Stimulated activated CD8-positive, alpha-beta memory T cell treated with anti-CD3 and anti-CD28 coated beads, Interleukin-15, amount 100 ng/mL, for 1 hour (primary cell): ENCODE measurements at regions not wholly inside any gene's neighbourhood (a gene's known extent, or its start where the extent isn't known, plus 50 kb on each side); places are given as distances from the start of the nearest gene placed in this dataset.
"Not testable (repeated sequence)": the region's sequence is repeated elsewhere in the genome, so short reads cannot be mapped to it uniquely, and the experiment has no call there.

Experiments
- DNase-seq: peaks from one replicate; pipeline ENCODE4 v3.0.0-alpha.2; 2020; ENCODE audit warnings: low read depth

DNA sequence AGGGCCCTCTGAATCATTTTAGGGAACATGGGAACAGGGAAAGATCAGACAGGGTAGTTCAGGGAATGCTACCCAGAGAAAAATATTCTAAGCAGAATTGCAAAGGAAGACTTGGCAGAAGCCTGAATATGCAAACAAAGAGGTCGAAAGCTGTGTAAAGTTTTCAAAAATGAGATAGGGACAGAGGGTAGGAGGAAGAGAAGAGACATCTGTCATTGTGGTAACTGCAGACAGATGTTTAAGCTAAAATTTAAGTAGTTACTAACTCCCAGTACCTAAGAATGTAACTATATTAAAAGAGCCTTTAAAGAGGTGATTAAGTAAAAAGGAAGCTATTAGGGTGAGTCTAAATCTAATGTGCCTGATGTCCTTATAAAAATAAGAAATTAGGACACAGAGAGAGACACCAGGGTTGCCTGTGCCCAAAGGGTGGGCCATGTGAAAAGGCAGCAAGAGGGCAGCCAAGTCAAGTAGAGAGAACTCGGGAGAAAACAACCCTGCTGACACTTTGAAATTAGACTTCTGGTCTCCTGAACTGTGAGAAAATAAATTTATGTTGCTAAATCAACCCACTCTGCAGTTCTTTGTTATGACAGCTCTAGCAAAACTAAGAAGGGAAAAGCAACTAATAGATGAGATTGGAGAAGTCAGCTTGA, 1647.4 kb upstream of the C9orf72 start:
- DNase-seq, result no peak

DNA sequence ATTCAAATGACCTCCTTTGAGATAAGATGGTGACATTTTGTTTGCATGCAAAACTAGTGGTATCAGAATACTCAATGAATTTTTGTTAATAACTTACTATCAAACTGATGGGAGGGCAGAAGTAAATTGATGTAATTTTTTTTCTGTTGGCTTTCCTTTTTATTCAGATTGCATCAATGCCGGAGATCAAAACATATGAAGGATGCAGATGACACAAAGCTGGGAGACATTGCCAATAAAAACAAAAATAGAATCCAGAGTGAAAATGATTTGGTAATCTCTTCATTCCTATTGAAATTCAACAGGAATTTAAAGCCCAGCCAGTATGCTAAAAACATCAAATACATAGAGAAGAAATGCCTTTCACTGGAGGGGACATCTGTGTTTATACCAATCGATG, 1655.3 kb upstream of the C9orf72 start:
- DNase-seq, result no peak

DNA sequence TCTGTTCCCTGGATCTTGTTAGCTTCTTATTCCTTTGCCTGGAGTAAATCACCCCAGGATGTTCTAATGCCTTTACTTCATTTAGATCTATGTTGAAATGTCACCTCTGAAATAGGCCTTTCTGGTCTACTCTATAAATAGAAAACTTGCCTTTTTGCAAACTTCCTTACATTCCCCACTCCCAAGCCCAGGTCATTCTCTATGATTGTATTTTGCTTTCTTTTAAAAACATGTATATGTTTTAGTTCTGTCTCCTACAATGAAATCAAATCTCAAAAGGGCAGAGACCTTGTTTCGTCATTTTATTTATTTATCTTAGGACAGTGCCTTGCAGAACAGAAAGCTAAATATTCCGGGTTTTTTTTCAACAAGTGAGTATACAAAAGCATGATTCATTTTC, 1657.7 kb upstream of the C9orf72 start:
- DNase-seq, result no peak

DNA sequence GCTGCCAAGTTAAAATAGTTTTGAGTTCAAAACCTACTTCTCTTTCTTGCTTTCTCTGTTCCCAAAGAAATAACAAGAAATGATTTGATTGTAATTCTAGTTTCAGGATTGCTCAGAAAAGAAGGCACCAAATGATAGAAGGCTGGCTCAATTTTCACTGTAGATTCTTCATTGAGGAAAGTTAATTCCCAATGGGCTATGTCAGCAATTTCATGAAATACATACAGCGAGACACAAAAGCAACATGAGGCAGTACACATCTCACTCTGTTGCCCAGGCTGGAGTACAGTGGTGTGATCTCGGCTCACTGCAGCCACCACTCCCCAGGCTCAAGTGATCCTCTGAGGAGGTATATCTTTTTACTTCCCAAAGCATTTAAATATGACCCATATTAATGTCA, 1659.9 kb upstream of the C9orf72 start:
- no peak for DNase-seq

- DNase-seq, result no peak
Measured at GRCh38 chr9:29241320-29241719, 1668.0 kb upstream of the C9orf72 start.

DNA sequence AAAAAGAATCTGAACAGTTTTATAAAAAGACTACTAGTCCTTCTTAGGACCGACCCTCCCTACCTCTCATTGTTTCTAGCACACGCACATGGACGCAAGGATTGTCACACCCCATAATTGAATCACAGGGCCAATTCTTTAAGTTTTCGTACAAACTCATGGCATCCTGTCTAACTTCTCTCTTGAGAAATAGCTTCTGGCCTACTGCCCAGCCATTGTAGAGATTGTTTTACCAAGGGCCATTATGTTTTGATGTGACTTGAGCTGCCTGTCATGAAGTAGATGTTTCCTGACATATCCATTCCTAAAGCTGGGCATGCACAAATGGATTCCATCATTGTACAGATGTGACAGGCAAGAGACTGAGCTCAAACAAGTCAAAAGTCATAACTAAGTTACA, 1672.1 kb upstream of the C9orf72 start:
- DNase-seq, result no peak

GRCh38 chr9:29270400-29270799, 1697.1 kb upstream of the C9orf72 start:
- not testable (repeated sequence) for DNase-seq

GRCh38 chr9:29282121-29282520, 1708.8 kb upstream of the C9orf72 start:
- no peak for DNase-seq

- no peak for DNase-seq
Measured at GRCh38 chr9:29285818-29286217, 1712.5 kb upstream of the C9orf72 start.

GRCh38 chr9:29289365-29289764, 1716.1 kb upstream of the C9orf72 start:
- no peak for DNase-seq

DNA sequence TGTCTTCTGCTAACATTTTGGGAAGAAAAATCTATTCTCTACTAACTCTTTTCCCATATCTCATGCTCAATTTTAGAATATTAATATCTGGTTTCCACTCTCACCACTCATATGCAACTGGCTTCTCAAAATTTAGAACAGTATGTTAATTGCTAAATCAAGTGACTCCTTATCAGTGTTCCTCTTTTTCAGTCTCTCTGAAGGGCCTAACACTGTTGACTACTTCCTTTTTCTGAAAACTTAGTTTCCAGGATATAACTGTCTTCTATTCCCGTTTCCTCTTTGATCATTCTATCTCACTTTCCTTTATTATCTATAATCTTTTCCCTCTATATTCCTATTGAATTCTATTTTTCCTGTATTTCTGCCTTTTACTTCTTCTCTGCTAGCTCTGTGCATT, 1717.2 kb upstream of the C9orf72 start:
- no peak for DNase-seq

DNA sequence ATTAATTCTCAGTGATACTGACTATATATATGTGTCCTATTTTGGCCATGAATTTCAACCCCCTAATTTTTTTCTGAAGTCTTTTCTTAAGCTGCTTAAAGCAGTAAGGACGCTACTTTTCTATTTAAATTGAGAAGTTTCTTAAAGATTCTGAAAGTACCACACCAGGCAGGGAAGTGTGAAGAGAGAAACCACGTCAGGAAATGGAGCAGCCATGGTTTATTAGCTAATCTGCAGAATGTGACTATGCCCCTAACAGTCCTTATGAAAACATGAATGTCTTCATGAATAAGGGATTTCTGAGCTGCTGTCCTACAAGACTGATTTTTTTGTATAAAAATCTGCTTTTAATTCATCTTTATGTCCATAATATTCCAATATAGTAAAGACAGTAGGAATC, 1724.3 kb upstream of the C9orf72 start:
- no peak for DNase-seq

DNA sequence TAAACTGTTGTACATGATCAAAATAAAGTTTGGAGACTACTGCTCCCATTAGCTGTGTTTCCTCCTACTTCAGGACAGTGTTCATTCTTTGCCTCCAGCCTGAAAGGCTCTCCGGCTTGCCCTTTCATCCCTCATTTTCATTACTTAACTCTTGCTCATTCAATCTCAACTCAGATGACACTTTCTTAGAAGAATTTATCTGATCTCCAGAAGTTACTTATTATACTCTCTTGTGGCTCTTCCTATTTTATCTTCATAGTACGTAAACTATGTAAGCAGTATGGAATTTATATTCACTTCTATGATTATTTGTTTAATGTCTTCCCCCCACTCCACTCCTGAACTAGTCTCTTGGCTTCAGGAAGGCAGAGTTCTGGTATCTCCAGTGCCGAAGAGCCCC, 1737.9 kb upstream of the C9orf72 start:
- no peak for DNase-seq

DNA sequence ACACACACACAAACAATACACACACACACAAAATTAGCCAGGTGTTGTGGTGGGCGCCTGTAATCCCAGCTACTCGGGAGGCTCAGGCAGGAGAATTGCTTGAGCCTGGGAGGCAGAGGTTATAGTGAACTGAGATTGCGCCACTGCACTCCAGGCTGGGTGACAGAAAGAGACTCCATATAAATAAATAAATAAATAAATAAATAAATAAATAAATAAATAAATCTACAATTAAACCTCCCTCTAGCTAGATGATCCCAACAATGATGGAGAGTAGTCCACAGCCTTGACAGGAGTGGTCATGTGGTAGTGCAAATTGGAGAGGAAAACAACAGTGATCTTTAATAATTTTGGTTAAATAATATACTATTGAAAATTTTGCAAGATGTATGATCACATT, 1739.0 kb upstream of the C9orf72 start:
- DNase-seq, result no peak

DNA sequence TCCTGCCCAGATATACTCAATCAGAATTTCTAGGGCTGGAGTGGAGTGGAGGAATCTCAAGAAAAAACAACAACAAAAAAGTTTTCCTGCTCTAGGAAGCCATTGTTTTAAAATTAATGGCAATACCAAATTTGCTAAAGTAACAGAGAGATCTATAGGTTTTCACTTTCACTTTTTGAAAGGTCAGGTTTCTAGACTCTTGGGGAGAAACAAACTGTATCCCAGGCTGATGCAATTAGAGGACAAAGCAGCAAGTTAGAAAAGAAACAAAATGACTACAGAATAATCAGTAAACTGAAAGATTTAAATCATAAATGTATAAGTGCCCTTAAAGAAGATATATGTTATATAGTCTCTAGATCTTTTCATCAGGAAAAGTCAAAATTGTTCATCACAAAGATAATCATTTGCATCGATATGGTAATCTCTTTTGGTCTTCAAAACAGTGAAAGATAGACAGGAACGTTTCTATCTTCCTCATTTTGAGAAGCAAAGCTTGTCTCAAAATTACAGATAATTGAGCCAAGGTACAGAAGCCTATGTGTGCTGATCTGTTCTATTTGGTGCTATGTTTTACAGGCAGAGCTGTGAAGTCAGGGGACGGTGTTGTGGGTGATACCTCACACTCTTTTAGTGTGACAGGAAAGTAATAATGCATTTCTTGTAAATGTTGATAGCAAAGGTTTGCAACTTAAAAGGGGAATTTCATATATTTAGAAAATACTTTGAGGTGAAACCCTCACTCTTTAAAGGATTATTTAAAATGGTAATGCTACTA, 1746.6 kb upstream of the C9orf72 start:
- no peak for DNase-seq

- DNase-seq, result no peak
Measured at GRCh38 chr9:29322240-29322639, 1749.0 kb upstream of the C9orf72 start.

DNA sequence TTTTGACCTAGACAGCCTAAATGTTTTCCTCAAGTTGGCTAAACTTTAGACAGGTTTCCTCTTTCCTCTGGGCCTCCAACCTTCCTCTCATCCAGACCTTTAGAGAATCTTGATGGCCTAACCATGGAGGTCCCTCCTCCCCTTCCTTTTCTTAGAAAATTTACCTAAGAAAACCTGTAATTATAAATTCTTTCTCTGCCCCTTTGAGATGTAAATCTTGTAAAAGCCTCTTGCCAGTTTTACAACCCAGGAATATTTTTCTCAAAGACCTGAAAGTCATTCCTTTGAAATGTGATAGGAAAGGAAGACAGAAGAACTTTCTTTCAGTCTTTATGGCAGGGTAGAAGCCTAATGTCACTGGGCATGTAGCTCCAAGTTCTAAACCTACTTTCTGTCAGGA, 1752.6 kb upstream of the C9orf72 start:
- no peak for DNase-seq

GRCh38 chr9:29332789-29333188, 1759.5 kb upstream of the C9orf72 start:
- no peak for DNase-seq

GRCh38 chr9:29336281-29336680, 1763.0 kb upstream of the C9orf72 start:
- no peak for DNase-seq

DNA sequence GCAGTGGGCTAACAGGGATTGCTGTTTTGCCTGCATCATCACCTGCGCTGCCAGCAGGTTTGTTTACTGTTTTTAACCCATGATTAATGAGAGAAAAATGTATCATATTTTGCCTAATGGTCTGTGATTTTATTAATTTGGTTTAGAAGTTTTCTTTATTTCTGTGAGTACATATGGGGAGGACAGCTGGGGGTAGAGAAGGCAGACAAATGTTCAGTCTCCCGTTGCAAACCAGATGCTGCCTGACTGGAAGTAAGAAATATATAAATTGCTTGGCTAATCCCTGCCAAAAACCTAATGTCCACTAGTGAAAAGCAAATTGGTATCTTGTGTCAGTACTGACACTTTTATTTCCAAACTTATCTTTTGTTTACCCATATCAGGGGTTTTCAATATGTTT, 1766.1 kb upstream of the C9orf72 start:
- DNase-seq, result no peak

DNA sequence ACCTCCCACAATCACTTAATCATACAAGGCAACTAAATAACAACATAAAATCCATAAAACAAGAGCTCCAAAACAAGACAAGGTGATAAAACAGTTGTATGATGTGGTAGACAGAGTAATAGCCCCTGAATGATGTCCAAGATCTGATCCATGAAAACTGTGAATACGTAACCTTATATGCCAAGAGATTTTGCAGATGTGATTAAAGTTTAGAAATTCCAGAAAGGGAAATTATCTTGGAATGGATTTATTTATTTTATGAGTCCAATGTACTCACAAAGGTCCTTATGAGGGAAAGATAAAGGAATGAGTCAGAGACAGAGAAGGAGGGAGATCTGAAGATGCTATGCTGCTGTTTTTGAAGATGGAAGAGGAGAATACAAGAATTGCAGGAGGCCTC, 1775.7 kb upstream of the C9orf72 start:
- no peak for DNase-seq

- DNase-seq, result no peak
Measured at GRCh38 chr9:29389421-29389820, 1816.1 kb upstream of the C9orf72 start.

- no peak for DNase-seq
Measured at GRCh38 chr9:29390859-29391258, 1817.6 kb upstream of the C9orf72 start.

- no peak for DNase-seq
Measured at GRCh38 chr9:29393064-29393463, 1819.8 kb upstream of the C9orf72 start.
